Spleen (tissue), 7 donors: ENCODE measurements at regions not wholly inside any gene's neighbourhood (a gene's known extent, or its start where the extent isn't known, plus 50 kb on each side); places are given as distances from the start of the nearest gene placed in this dataset.

Source experiments
- CTCF ChIP-seq, 11 experiments: fragments of 200-600 bp in 7 of 11; fragments of 450-650 bp in 4 of 11; sonication (generic) in 4 of 11; IDR thresholded peaks in 8 of 11; conservative IDR thresholded peaks in 3 of 11; 1 replicate in 7 of 11; 2 replicates in 4 of 11; pipeline versions ENCODE4 v1.4.0 to v1.8.0; 2016 to 2021; ENCODE audit warnings: antibody characterized with exemption in 11 of 11, inconsistent platforms in 4 of 11, mild to moderate bottlenecking in 1 of 11
- POLR2A ChIP-seq, 3 donors: fragments of 450-650 bp; IDR thresholded peaks; one replicate each; pipeline ENCODE4 v1.5.1; 2017; ENCODE audit warnings: antibody characterized with exemption in 3 of 3, mild to moderate bottlenecking in 1 of 3
- donor health status: DM: no; HTN: no; CAD: no; lungs with moderate emphysema.
- donor health status: DM: no; HTN: no; CAD: no.
- donor health status: DM: no; HTN: no; CAD: no.

- TF ChIP-seq CTCF (IDR thresholded peaks at IDR 0.05 in 8 of 11, conservative IDR thresholded peaks at IDR 0.05 in 3 of 11) (no peak), POLR2A (IDR thresholded peaks at IDR 0.05) (no peak)
Measured at GRCh38 chr16:48022496-48022895, 133.3 kb downstream of the ABCC12 start.
